ENCODE measurements at regions not wholly inside any gene's neighbourhood (a gene's known extent, or its start where the extent isn't known, plus 50 kb on each side); places are given as distances from the start of the nearest gene placed in this dataset.

GRCh38 chr10:117936976-117937375, 109.8 kb downstream of the RAB11FIP2 start:
- no peaks in the 10 kb centered on the region for H3K27me3 ChIP-seq (ENCODE audit: insufficient read depth, low read length)
- H3K4me2 ChIP-seq (ENCODE audit: low read length), result no peak overlapping the region
- no peak overlapping the region for H3K27ac ChIP-seq (ENCODE audit: low read depth, low read length, poor library complexity, severe bottlenecking)
- H2AFZ ChIP-seq (ENCODE audit: low read length), result no peak overlapping the region
- H4K20me1 ChIP-seq (ENCODE audit: insufficient read depth, low read length), result no peaks in the 10 kb centered on the region
- no peak for TF ChIP-seq EZH2 (IDR thresholded peaks at IDR 0.05; ENCODE audit: borderline replicate concordance, low read length)
- TF ChIP-seq, protein P1, sequence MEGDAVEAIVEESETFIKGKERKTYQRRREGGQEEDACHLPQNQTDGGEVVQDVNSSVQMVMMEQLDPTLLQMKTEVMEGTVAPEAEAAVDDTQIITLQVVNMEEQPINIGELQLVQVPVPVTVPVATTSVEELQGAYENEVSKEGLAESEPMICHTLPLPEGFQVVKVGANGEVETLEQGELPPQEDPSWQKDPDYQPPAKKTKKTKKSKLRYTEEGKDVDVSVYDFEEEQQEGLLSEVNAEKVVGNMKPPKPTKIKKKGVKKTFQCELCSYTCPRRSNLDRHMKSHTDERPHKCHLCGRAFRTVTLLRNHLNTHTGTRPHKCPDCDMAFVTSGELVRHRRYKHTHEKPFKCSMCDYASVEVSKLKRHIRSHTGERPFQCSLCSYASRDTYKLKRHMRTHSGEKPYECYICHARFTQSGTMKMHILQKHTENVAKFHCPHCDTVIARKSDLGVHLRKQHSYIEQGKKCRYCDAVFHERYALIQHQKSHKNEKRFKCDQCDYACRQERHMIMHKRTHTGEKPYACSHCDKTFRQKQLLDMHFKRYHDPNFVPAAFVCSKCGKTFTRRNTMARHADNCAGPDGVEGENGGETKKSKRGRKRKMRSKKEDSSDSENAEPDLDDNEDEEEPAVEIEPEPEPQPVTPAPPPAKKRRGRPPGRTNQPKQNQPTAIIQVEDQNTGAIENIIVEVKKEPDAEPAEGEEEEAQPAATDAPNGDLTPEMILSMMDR (IDR thresholded peaks at IDR 0.05; ENCODE audit: low read length), result no peak
- H3K9ac ChIP-seq (ENCODE audit: low read length), result no peak overlapping the region
- H3K36me3 ChIP-seq (ENCODE audit: insufficient read depth, low read length), result no peaks in the 10 kb centered on the region
- no peaks in the 10 kb centered on the region for H3K9me3 ChIP-seq (ENCODE audit: low read length)
- H3K4me1 ChIP-seq (ENCODE audit: insufficient read depth, low read length, severe bottlenecking), result no peaks in the 10 kb centered on the region
- H3K9me2 ChIP-seq (ENCODE audit: low read depth, low read length), result no peaks in the 10 kb centered on the region
- no peaks in the 10 kb centered on the region for H3F3A ChIP-seq (ENCODE audit: insufficient read depth, low read length)
- no peak overlapping the region for H3K4me3 ChIP-seq (ENCODE audit: low read depth, low read length, poor library complexity, severe bottlenecking)
- no peaks in the 10 kb centered on the region for H3K79me2 ChIP-seq (ENCODE audit: insufficient read depth, low read length)

DNA sequence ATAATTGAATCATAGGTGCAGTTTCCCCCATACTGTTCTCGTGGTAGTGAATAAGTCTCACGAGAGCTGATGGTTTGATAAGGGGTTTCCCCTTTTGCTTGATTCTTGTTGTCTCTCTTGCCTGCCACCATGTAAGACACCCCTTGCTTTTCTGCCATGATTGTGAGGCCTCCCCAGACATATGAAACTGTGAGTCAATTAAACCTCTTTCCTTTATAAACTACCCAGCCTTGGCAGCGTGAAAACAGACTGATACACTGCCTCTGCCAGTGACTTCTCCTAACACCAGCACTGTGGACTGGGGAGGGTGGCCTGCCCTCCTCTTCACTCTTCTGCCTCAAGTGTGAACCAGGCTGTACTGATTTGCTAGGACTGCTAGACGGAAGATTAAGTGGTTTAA, 108.6 kb downstream of the RAB11FIP2 start:
- Histone ChIP-seq H3K4me1 (ENCODE audit: insufficient read depth, low read length, severe bottlenecking) (no peaks in the 10 kb centered on the region), H3K9me2 (ENCODE audit: low read depth, low read length) (no peaks in the 10 kb centered on the region), H3K4me3 (ENCODE audit: low read depth, low read length, poor library complexity, severe bottlenecking) (no peak overlapping the region), H3K79me2 (ENCODE audit: insufficient read depth, low read length) (no peaks in the 10 kb centered on the region), H3K9me3 (ENCODE audit: low read length) (no peaks in the 10 kb centered on the region), H3K27ac (ENCODE audit: low read depth, low read length, poor library complexity, severe bottlenecking) (no peak overlapping the region), H3F3A (ENCODE audit: insufficient read depth, low read length) (no peaks in the 10 kb centered on the region), H4K20me1 (ENCODE audit: insufficient read depth, low read length) (no peaks in the 10 kb centered on the region), H3K27me3 (ENCODE audit: insufficient read depth, low read length) (no peaks in the 10 kb centered on the region), H3K9ac (ENCODE audit: low read length) (no peak overlapping the region), H2AFZ (ENCODE audit: low read length) (no peak overlapping the region), H3K4me2 (ENCODE audit: low read length) (no peak overlapping the region), H3K36me3 (ENCODE audit: insufficient read depth, low read length) (no peaks in the 10 kb centered on the region)
- no peak for TF ChIP-seq EZH2 (IDR thresholded peaks at IDR 0.05; ENCODE audit: borderline replicate concordance, low read length)
- TF ChIP-seq, protein P1 (IDR thresholded peaks at IDR 0.05; ENCODE audit: low read length), result no peak

DNA sequence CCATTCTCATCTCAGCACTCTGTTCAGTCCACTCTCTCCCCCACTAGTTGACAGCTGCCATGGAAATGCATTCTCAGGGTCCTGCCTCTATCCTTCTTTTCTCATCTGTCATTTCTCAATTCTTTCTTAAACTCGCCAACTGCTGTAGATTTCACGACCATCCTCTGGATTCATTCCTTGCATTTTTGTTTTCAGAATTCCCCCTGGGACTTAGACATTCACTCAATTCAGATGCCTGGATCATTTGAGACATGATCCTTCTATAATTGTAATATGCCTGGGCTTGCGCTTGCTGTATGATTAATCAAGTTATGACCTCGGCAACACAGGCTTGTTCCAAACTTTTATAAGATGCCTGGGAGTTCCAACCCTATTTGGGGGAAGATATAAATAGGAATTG, 104.5 kb downstream of the RAB11FIP2 start:
- H3K27ac ChIP-seq (ENCODE audit: low read depth, low read length, poor library complexity, severe bottlenecking), result no peak overlapping the region
- no peaks in the 10 kb centered on the region for H3K79me2 ChIP-seq (ENCODE audit: insufficient read depth, low read length)
- no peak overlapping the region for H3K9ac ChIP-seq (ENCODE audit: low read length)
- no peak overlapping the region for H2AFZ ChIP-seq (ENCODE audit: low read length)
- no peaks in the 10 kb centered on the region for H3K9me3 ChIP-seq (ENCODE audit: low read length)
- H3K9me2 ChIP-seq (ENCODE audit: low read depth, low read length), result no peaks in the 10 kb centered on the region
- H3K4me3 ChIP-seq (ENCODE audit: low read depth, low read length, poor library complexity, severe bottlenecking), result no peak overlapping the region
- TF ChIP-seq, protein P1 (IDR thresholded peaks at IDR 0.05; ENCODE audit: low read length), result no peak
- TF ChIP-seq EZH2 (IDR thresholded peaks at IDR 0.05; ENCODE audit: borderline replicate concordance, low read length), result no peak
- H4K20me1 ChIP-seq (ENCODE audit: insufficient read depth, low read length), result no peaks in the 10 kb centered on the region
- H3F3A ChIP-seq (ENCODE audit: insufficient read depth, low read length), result no peaks in the 10 kb centered on the region
- no peaks in the 10 kb centered on the region for H3K4me1 ChIP-seq (ENCODE audit: insufficient read depth, low read length, severe bottlenecking)
- no peaks in the 10 kb centered on the region for H3K36me3 ChIP-seq (ENCODE audit: insufficient read depth, low read length)
- no peaks in the 10 kb centered on the region for H3K27me3 ChIP-seq (ENCODE audit: insufficient read depth, low read length)
- no peak overlapping the region for H3K4me2 ChIP-seq (ENCODE audit: low read length)

All from OCI-LY1 (cell line).